ENCODE measurements at regions not wholly inside any gene's neighbourhood (a gene's known extent, or its start where the extent isn't known, plus 50 kb on each side); places are given as distances from the start of the nearest gene placed in this dataset.

GRCh38 chr5:52727576-52727975, 60.1 kb upstream of the ITGA1 start:
- TF ChIP-seq POLR2A (IDR thresholded peaks at IDR 0.05; ENCODE audit: control extremely low read depth in 1 of 2, low read depth in 2 of 2, low read length in 2 of 2): no peak
- TF ChIP-seq RAD21 (IDR thresholded peaks at IDR 0.05 in 1 of 2, conservative IDR thresholded peaks at IDR 0.05 in 1 of 2; ENCODE audit: low read depth in 2 of 2, low read length in 2 of 2): no peak

All from H1 (cell line).